ENCODE measurements at regions not wholly inside any gene's neighbourhood (a gene's known extent, or its start where the extent isn't known, plus 50 kb on each side); places are given as distances from the start of the nearest gene placed in this dataset.

DNA sequence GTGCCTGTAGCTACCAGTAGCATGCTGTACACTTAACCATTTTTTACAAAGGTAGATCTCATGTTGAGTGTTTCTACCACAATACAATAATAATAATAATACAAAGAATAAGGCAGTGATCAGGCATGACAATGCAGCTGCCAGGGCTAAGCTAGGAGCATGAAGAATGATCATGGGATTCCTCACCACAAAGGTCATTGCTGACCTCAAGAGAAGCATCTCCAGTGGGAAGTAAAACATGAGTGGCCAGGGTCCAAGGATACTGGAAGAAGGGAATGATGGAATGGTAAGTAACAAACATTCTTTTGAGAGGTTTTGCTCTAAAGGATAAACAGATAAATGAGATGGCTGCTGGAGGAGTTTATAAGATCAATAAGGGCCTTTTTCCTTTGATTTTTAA, 591.1 kb downstream of the TNS3 start:
- TF ChIP-seq CTCF (IDR thresholded peaks at IDR 0.05) (no peak), POLR2A (IDR thresholded peaks at IDR 0.05) (no peak)
